Hematopoietic multipotent progenitor cell treated with erythropoietin and hydrocortisone succinate and interleukin-3 and kit ligand, for 15 days (in vitro differentiated cells): ENCODE measurements at regions not wholly inside any gene's neighbourhood (a gene's known extent, or its start where the extent isn't known, plus 50 kb on each side); places are given as distances from the start of the nearest gene placed in this dataset.

Source experiments
- DNase-seq: peaks from one replicate; pipeline ENCODE4 v3.0.0-alpha.2; 2015; ENCODE audit warnings: low spot score

DNA sequence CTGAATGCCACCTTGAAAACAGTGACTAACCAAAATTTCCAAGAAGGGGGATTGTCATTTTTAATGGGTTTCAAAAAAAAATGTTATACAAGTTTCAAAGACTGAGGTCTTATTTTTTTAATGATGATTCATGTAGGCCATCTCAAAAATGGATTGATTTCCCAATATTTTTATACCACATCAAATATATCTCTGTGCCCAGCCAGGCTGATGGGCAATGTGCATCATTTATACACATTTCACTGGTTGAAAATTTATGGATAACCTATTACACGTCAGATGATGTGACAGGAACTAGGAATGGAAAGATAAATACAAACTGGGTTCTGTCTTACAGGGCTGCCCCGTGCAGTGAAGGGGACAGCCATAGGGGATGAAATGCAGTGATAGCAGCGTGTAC, 112.7 kb upstream of the TMPO start:
- no peak for DNase-seq

GRCh38 chr12:98403385-98403784, 112.0 kb upstream of the TMPO start:
- no peak for DNase-seq

DNA sequence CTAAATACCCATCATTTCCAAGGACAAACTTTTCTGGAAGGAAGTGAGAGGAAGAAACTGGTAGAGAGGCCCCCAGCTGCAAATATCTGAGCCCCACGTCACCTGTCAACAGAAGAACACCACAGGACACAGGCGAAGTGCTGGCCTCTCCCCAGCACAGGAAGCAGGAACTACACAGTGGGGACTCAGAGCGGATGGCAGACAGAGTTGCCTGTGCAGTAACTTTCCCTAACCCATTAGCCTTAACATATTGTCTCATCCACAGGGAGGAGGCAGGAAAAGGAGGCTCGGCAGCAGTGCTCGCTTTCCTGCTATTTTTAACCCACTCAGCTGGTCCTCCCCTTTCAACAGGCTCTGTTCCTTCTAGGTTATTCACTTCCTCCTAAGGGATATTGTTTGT, 111.5 kb upstream of the TMPO start:
- no peak for DNase-seq

GRCh38 chr12:98405805-98406366, 109.5 kb upstream of the TMPO start:
- no peak for DNase-seq

DNA sequence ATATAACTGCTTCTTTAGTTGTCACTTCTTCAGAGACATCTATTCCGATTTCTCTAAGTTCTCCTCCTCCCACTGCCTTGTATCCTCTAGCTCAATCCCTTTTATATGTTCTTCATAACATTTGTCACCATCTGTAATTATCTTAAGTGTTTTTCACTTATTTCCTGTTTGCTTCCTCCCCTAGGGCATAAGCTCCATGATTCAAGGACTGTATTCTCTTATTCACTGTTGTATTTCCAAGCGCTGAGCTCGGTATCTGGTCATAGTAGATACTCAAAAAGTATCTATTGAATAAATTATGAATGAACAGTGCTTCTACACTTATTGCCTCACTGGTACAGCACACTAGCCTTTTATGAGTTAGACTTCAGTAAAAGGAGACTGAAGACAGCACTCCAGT, 109.0 kb upstream of the TMPO start:
- DNase-seq, result no peak

DNA sequence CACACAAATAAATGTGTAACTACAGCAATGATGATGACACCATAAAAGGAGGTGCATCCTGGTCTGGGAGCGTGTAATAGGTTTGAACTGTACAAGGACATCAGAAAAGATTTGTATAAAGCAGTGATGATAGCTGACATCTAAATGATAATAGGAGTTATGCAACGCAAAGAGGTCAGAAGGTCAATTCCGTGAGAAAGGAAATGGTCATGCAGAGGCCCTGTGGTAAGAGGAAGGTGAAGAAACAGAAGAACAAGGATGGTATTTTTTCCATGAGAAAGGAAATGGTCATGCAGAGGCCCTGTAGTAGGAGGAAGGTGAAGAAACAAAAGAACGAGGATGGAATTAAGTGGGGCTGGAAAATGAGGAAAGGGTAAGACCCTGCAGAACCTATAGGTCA, 106.7 kb upstream of the TMPO start:
- DNase-seq, result no peak

DNA sequence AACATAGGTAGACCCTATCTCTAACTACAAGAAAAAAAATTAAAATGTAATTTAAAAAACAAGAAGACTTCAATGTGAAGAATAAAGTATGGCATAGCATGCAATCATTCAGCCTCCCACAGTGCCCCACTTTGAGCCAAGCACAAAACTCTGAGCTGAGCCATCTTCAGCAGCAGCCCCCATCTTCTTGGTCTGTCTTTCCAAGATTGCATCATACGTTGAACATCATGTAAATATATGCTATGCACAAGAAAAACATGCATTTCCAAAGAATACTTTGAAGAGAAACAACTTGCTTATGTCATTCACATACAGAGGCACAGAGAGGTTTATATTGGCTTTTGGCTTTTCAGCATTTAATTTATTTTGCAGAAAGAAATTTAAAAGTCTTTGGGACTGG, 105.8 kb upstream of the TMPO start:
- DNase-seq, result no peak

GRCh38 chr12:98410356-98410755, 105.0 kb upstream of the TMPO start:
- no peak for DNase-seq

DNA sequence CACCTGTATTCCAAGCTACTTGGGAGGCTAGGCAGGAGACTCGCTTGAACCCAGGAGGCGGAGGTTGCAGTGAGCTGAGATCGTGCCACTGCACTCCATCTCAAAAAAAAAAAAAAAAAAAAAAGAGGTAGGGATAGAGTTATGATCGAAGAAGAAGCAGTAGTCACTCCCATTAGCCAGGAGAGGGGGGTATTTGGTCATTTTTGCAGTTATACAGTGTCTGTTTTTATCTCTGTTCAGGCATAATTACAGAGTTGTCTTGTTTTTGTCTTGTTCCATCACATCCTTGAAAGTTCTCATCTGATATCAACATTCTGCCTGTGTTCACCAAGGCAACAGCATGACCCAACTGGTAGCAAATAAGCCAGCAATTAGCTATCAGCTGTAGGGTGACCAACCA, 98.5 kb upstream of the TMPO start:
- no peak for DNase-seq

DNA sequence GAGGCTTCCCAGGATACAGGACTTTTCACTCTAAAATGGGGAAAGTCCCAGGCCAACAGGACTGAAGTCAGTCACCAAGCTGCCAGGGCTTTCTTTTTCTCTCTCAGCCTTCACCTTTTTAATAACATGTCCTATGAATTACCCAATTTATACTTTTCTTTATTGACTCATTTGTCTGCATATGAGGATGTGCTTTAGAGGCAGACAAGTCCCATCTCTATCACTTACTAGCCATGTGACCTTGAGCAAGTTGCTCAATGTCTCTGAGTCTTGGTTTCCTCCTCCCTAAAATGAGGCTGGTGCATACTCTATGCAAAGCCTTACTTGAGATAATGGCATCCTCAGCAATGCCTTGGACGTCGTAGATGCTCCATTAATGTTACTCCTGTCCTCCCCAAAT, 98.1 kb upstream of the TMPO start:
- DNase-seq, result no peak

DNA sequence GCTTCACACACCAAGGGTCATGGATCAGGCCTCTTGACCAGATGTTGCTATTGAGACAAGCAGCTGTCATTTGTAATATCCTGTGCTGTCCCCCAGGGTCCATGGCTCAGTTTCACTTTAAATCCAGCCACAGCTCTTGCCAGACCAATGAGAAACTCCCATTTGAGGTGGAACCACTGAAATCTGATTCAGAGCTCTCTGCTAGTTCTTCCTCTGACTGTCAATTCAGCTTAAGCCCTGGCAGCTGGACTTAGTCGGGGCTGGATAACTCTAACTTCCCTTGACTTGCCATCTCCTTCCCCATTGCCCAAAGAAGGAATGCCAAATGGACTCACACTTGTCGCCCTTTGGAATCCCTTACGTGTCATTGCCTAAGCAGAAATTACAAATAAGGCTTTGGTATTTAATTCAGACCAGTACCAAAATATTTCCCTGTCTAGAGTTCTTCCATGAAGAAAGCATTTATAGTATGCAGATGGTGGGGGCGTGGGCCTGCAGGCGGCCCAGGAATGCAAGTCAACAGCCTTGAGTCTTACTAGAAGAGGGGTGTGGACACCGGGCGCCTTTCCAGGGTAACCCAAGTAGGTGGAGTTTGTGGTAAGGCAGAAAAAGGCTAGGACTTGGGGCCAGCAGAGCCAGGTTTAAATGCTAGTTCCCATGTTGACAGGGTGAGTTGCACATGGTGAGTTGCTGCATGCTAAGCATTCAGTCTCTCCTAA, 96.9 kb upstream of the TMPO start:
- DNase-seq, result no peak

DNA sequence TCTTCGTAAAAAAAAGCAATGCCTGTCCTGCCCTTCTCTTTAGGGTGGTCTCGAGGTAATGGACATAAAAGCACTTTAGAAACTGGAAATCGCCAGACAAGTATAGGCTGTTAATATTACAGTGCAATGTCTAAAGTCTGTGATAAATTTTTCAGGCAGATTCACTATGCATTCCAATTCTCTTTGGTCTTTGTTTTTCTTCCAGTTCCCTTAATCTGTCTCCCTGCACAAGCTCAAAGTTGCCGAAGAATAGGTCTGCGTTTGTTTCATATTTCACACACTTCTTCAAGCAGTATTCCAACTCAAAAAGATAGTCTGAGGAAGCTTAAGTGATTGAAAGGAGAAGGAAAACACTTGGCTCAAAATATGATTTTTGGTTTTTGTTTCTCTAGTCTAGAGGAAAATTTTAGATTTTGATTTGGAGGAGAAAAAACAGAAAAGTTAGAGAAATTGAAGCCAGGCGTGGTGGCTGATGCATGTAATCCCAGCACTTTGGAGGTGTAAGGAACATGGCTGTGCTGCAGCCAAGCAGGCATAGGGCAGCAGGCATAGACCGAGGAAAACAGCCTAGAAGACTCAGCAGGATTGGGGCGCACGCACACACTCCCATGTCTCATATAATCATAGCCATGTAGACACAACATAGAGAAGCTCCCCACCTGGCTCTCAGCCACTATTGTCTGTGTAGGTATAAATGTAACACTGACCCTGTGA, 96.2 kb upstream of the TMPO start:
- DNase-seq, result no peak

DNA sequence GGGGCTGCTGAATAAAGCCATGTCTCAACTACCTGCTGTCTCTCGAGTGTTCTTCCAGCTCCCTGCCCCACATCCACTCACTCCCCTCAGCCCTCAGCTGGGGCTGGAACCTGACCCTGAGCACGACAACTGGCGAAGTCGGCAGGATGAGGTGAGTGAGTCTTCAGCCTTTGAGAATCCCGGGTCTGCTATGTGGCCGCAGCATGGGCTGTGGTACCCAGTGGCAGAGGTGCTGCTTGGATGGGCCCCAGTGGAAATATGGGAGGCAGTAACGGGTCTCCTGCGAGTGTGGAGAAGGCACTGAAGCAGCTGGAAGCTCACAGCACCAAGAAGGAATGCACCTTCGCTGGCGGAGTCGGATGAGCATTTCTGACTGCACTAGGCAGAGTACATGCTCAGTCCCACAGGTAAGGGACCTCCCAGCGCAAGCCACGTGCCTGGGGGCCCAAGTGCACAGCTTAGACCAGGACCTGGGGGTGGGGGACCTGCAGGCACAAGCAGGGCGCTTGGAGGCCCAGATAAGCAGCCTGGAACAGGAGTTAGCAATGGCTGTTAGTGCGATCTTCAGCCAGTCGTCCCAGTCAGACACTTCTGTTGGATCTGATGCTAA, 95.5 kb upstream of the TMPO start:
- DNase-seq, result no peak

GRCh38 chr12:98420461-98420860, 94.9 kb upstream of the TMPO start:
- DNase-seq, result no peak

- no peak for DNase-seq
Measured at GRCh38 chr12:98421316-98421715, 94.1 kb upstream of the TMPO start.

- DNase-seq, result no peak
Measured at GRCh38 chr12:98422359-98422758, 93.0 kb upstream of the TMPO start.

DNA sequence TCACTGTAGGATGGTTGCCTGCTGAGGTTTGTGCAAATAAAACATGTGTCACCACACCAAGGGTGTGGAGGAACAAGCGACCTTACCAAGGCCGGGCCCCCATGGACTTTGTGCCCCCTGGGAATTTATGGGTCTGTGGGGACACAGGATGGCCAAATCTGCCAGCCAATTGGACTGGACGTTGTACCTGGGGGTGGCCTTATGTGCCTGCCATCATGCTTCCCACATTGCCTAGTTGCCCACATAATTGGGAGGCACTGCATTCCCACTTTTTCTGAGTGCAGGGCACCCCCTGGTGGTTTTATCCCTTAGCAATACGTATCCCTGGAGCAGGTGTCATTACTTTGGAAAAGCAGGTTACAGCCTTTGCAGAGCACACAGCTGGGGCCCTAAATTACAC, 92.6 kb upstream of the TMPO start:
- no peak for DNase-seq

GRCh38 chr12:98423963-98424362, 91.4 kb upstream of the TMPO start:
- no peak for DNase-seq

- peak; percentile 18 for DNase-seq
Measured at GRCh38 chr12:98424726-98425401, 90.5 kb upstream of the TMPO start.

DNA sequence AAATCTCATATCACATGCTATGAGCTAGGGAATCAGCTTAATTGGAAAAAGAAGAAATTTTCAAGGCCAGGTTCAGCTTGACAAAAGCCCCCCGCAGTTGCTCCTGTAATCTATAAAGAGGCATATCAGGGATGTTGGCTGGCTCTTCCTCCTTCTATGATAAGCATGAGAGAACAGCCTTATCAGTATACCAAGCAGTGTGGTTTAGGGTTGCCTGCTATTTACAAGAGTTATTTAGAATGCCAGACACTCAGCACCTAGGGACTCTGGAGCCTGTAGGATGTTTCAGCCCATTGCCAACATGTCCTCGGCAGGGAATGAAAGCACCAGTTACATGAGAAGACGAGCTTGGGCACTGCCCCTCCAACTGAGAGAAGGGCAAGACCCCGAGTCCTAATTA, 89.5 kb upstream of the TMPO start:
- DNase-seq, result no peak

DNA sequence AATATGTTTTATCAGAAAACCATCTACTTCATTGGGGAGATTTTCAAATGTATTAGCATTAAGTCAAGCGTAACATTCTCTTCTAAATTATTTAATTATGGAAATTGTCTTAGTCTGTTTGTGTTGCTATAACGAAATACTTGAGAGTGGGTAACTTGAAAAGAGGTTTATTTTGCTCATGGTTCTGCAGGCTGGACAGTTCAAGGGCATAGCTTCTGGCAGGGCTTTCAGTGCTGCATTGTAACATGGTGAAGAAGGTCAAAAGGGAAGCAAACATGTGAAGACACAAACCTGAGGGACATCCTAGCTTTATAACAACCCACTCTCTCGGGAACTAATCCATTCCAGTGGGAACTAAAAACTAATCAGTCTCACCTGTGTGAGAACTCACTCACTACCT, 84.3 kb upstream of the TMPO start:
- no peak for DNase-seq

DNA sequence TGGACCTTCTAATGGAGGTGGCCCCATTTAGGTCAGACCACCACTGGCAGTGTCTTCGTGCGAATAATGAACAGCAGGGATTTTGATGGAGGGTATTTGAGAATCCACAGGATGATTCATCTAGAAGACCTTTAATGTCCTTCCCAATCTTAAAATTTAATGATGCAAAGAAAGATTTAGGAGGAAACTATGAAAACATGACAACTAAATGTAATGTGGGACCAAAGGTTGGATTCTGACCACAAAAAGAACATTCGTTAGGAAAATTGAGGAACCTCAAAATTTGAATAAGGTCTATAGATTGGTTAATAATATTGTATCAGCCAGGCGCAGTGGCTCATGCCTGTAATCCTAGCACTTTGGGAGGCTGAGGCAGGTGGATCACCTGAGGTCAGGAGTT, 78.2 kb upstream of the TMPO start:
- no peak for DNase-seq
